ENCODE measurements at regions not wholly inside any gene's neighbourhood (a gene's known extent, or its start where the extent isn't known, plus 50 kb on each side); places are given as distances from the start of the nearest gene placed in this dataset.
"Not testable (repeated sequence)": the region's sequence is repeated elsewhere in the genome, so short reads cannot be mapped to it uniquely, and the experiment has no call there.

DNA sequence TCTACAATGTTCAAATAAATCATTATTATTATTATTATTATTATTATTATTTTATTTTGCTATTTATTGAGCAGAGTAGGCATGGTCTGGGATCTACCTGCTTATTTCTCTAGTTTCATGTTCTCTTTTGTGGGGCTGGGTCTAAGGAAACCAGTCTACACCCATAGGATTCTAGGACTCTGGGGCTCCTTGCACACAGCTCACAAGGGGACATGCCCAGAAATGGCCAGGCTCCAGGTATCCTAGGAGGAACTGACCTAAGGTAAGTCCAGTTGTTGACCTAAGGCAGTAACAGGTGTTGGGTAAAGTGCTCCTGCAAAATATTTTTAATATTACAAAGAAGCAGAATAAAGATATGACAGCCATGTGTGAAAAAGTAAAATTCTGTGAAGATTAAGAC lies 149.6 kb upstream of the TBL1XR1 start:
- Histone ChIP-seq H3K9me3 (ENCODE audit: control insufficient read depth, low read depth, low read length) (no peaks in the 10 kb centered on the region), H3K27ac (ENCODE audit: low read length) (no peak overlapping the region), H3K36me3 (ENCODE audit: control insufficient read depth, insufficient read depth, low read length) (no peaks in the 10 kb centered on the region), H3K27me3 (ENCODE audit: control insufficient read depth, insufficient read depth, low read length) (no peaks in the 10 kb centered on the region), H3K4me3 (ENCODE audit: low read length) (no peak overlapping the region), H3K4me1 (ENCODE audit: control insufficient read depth, insufficient read depth, low read length) (peaks cover 45% of the 10 kb centered on the region)
- DNase-seq: no peak

DNA sequence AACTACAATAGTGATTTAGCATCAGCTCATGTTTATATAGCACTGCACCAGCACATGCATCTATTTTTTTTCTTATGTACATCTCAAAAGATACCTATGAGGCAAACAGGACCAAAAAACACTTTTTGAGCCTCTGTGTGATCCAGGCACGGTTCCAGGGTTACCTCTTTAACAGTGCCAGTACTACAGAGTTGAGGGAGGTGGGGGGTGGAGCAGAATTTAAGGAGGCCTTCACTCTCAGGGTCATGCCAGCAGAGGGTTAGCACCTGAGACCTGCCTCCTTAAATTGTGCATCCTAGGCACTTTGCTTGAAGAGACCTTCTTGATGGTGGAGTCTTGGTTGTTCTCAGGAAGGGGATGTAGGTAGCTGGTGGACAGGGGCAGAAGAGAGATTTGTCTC lies 150.3 kb upstream of the TBL1XR1 start:
- Histone ChIP-seq H3K27ac (ENCODE audit: low read length) (no peak overlapping the region), H3K27me3 (ENCODE audit: control insufficient read depth, insufficient read depth, low read length) (no peaks in the 10 kb centered on the region), H3K9me3 (ENCODE audit: control insufficient read depth, low read depth, low read length) (no peaks in the 10 kb centered on the region), H3K4me3 (ENCODE audit: low read length) (no peak overlapping the region), H3K4me1 (ENCODE audit: control insufficient read depth, insufficient read depth, low read length) (peaks cover 43% of the 10 kb centered on the region), H3K36me3 (ENCODE audit: control insufficient read depth, insufficient read depth, low read length) (no peaks in the 10 kb centered on the region)
- no peak for DNase-seq
- no CpG with 5 or more reads among the region's 1 CpG for WGBS (ENCODE audit: insufficient coverage, low lambda C conversion rate)

DNA sequence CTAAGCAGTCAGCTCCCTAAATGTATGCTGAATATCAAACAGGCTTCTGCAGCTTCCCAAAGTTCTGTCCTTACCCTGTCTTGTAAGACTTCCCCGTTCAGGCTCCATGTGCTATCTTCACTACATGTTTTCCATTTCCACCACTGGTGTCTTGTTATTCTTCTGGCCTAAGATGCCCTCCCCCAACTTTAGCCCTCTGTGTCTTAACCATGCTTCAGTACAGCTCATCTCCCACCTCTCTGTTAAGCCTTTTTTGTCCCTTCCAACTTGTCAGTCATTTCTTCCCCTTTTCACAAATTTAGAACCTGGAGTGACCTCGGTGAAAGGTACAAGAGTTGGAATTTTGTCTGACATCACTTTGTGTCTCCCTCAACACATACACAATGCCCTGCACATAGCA lies 151.7 kb upstream of the TBL1XR1 start:
- H3K4me3 ChIP-seq (ENCODE audit: low read length): no peak overlapping the region
- H3K9me3 ChIP-seq (ENCODE audit: control insufficient read depth, low read depth, low read length): no peaks in the 10 kb centered on the region
- WGBS (ENCODE audit: insufficient coverage, low lambda C conversion rate): 100% methylated on average over 1 of the region's 2 CpGs
- no peaks in the 10 kb centered on the region for H3K36me3 ChIP-seq (ENCODE audit: control insufficient read depth, insufficient read depth, low read length)
- DNase-seq: no peak
- H3K4me1 ChIP-seq (ENCODE audit: control insufficient read depth, insufficient read depth, low read length): peaks cover 33% of the 10 kb centered on the region
- no peaks in the 10 kb centered on the region for H3K27me3 ChIP-seq (ENCODE audit: control insufficient read depth, insufficient read depth, low read length)
- no peak overlapping the region for H3K27ac ChIP-seq (ENCODE audit: low read length)

DNA sequence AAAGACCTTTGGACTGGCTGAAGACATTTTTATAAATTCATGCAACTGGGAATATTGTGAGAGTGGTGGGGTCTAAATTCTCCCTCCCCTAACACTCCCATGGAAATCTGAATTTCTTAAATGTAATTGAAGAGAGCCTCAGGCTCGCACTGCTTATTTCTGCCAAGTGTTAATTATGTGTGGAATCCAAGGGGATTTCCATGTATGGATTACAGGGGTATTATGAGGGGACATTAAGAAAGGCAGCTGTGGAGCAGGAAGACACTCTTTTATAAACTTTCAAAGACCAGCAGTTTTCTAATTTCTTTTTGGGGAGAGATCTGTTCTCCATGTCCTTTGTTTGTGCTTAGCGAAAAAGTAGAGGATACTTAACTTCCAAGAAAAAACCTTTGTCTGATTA lies 152.1 kb upstream of the TBL1XR1 start:
- Histone ChIP-seq H3K27me3 (ENCODE audit: control insufficient read depth, insufficient read depth, low read length) (no peaks in the 10 kb centered on the region), H3K4me3 (ENCODE audit: low read length) (no peak overlapping the region), H3K4me1 (ENCODE audit: control insufficient read depth, insufficient read depth, low read length) (peaks cover 30% of the 10 kb centered on the region), H3K27ac (ENCODE audit: low read length) (no peak overlapping the region), H3K9me3 (ENCODE audit: control insufficient read depth, low read depth, low read length) (no peaks in the 10 kb centered on the region), H3K36me3 (ENCODE audit: control insufficient read depth, insufficient read depth, low read length) (no peaks in the 10 kb centered on the region)
- 100% methylated on average over 1 of the region's 2 CpGs for WGBS (ENCODE audit: insufficient coverage, low lambda C conversion rate)
- DNase-seq: no peak

DNA sequence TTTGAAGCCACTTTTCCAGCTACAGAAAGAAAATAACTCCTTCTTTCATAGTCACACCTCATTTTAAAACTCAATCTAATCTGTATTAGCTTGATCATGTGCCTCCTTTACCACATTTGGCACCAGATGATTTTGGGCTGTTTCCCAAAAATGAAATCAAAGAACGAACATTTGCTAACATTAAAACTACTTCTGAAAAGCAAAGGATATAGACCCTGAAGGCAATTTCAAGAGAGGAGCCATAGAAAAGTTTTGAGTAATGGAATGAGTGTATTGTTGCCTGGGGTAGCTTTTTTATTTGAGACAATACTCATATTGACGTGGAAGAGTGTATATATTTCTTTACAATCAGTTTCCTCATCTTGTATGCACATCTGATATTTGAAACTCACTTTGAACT lies 152.8 kb upstream of the TBL1XR1 start:
- Histone ChIP-seq H3K9me3 (ENCODE audit: control insufficient read depth, low read depth, low read length) (no peaks in the 10 kb centered on the region), H3K4me3 (ENCODE audit: low read length) (no peak overlapping the region), H3K27me3 (ENCODE audit: control insufficient read depth, insufficient read depth, low read length) (no peaks in the 10 kb centered on the region), H3K36me3 (ENCODE audit: control insufficient read depth, insufficient read depth, low read length) (no peaks in the 10 kb centered on the region), H3K4me1 (ENCODE audit: control insufficient read depth, insufficient read depth, low read length) (peaks cover 23% of the 10 kb centered on the region), H3K27ac (ENCODE audit: low read length) (no peak overlapping the region)
- 100% methylated on average over 1 of the region's 2 CpGs for WGBS (ENCODE audit: insufficient coverage, low lambda C conversion rate)
- no peak for DNase-seq

DNA sequence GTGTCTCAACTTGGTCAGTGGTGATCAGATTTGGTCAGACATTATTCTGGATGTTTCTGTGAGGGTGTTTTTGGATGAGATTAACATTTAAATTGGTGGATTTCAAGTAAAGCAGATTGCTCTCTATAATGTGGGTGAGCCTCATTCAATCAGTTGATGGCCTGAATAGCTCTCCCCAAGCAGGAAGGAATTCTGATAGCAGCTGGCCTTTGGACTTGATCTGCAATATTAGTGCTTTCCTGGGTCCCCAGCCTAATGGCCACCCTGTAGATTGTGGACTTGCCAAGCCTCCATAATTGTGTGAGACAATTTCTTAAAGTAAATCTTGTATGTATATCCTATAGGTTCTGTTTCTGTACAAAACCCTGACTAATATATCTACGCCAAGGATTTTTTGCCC lies 153.9 kb upstream of the TBL1XR1 start:
- Histone ChIP-seq H3K4me1 (ENCODE audit: control insufficient read depth, insufficient read depth, low read length) (peaks cover 17% of the 10 kb centered on the region), H3K9me3 (ENCODE audit: control insufficient read depth, low read depth, low read length) (no peaks in the 10 kb centered on the region), H3K27ac (ENCODE audit: low read length) (peak overlapping the region; percentile 44), H3K27me3 (ENCODE audit: control insufficient read depth, insufficient read depth, low read length) (no peaks in the 10 kb centered on the region), H3K36me3 (ENCODE audit: control insufficient read depth, insufficient read depth, low read length) (no peaks in the 10 kb centered on the region), H3K4me3 (ENCODE audit: low read length) (no peak overlapping the region)
- WGBS (ENCODE audit: insufficient coverage, low lambda C conversion rate): no CpG with 5 or more reads among the region's 1 CpG
- DNase-seq: peak in 1 of 2 donors; percentile 63

DNA sequence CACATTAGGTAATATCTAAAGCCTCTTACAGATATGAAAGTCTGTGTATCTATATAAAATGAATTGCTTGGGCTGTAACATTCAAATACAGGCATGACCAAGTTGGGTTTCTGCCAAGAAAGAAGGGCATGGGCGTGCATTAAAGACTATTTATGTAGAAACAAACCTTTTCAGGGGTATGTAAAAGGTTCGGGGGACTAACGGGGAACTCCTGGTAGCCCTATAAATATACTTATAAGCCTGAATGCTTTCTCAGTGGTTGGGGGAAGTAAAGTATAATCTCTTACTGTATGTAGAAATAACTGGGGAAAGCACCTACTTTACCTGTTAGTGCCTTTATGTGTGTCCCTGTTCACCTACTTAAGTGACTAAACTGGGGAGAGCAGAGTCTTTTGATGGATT lies 154.5 kb upstream of the TBL1XR1 start:
- no peaks in the 10 kb centered on the region for H3K27me3 ChIP-seq (ENCODE audit: control insufficient read depth, insufficient read depth, low read length)
- peaks cover 21% of the 10 kb centered on the region for H3K4me1 ChIP-seq (ENCODE audit: control insufficient read depth, insufficient read depth, low read length)
- H3K27ac ChIP-seq (ENCODE audit: low read length): peak overlapping the region; percentile 44
- no peaks in the 10 kb centered on the region for H3K9me3 ChIP-seq (ENCODE audit: control insufficient read depth, low read depth, low read length)
- no peak overlapping the region for H3K4me3 ChIP-seq (ENCODE audit: low read length)
- peak in 1 of 2 donors; percentile 64 for DNase-seq
- no peaks in the 10 kb centered on the region for H3K36me3 ChIP-seq (ENCODE audit: control insufficient read depth, insufficient read depth, low read length)
- WGBS (ENCODE audit: insufficient coverage, low lambda C conversion rate): no CpG with 5 or more reads among the region's 3 CpGs

DNA sequence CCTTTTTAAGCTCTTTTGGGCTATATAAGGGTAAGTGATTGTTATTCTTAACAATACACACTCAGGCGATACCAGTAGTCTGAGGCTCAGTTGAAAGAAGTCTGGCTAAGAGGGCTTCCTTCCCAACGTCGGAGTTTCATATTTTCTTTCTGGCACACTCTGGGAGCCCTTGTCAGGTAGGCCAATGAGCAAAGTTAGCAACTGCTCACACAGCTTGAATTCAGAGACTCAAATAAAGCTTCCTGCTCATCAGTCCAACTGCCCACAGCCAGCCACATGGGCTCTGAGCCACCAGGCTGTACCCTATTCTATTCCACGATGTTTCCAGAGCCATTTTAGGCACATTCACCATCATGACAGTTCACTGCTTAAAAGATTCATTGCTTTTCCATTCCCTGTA lies 155.1 kb upstream of the TBL1XR1 start:
- no CpG with 5 or more reads among the region's 4 CpGs for WGBS (ENCODE audit: insufficient coverage, low lambda C conversion rate)
- Histone ChIP-seq H3K4me1 (ENCODE audit: control insufficient read depth, insufficient read depth, low read length) (peaks cover 28% of the 10 kb centered on the region), H3K27me3 (ENCODE audit: control insufficient read depth, insufficient read depth, low read length) (no peaks in the 10 kb centered on the region), H3K36me3 (ENCODE audit: control insufficient read depth, insufficient read depth, low read length) (no peaks in the 10 kb centered on the region), H3K4me3 (ENCODE audit: low read length) (no peak overlapping the region), H3K27ac (ENCODE audit: low read length) (peak overlapping the region; percentile 44), H3K9me3 (ENCODE audit: control insufficient read depth, low read depth, low read length) (no peaks in the 10 kb centered on the region)
- no peak for DNase-seq

DNA sequence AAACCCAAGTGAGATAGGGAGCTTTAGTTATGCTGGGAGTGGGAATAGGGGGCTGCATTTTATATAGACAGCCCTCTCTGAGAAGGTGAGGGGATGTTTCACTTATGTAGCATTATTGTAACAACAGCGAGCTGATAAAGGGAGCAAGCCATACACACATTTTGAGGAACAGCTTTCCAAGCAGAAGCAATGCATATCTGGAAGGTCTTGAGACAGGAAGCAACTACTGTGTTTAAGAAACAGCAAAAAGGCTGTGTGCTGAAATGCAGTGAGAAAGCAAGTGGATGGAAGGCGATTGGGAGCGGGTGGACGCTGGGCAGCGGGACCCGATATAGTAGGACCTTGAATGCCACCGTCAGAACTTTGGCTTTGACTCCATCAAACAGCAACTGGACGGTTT lies 155.9 kb upstream of the TBL1XR1 start:
- peak in 1 of 2 donors; percentile 1 for DNase-seq
- H3K36me3 ChIP-seq (ENCODE audit: control insufficient read depth, insufficient read depth, low read length): no peaks in the 10 kb centered on the region
- no peak overlapping the region for H3K4me3 ChIP-seq (ENCODE audit: low read length)
- peaks cover 35% of the 10 kb centered on the region for H3K4me1 ChIP-seq (ENCODE audit: control insufficient read depth, insufficient read depth, low read length)
- H3K27ac ChIP-seq (ENCODE audit: low read length): no peak overlapping the region
- no peaks in the 10 kb centered on the region for H3K27me3 ChIP-seq (ENCODE audit: control insufficient read depth, insufficient read depth, low read length)
- no peaks in the 10 kb centered on the region for H3K9me3 ChIP-seq (ENCODE audit: control insufficient read depth, low read depth, low read length)
- no CpG with 5 or more reads among the region's 8 CpGs for WGBS (ENCODE audit: insufficient coverage, low lambda C conversion rate)

DNA sequence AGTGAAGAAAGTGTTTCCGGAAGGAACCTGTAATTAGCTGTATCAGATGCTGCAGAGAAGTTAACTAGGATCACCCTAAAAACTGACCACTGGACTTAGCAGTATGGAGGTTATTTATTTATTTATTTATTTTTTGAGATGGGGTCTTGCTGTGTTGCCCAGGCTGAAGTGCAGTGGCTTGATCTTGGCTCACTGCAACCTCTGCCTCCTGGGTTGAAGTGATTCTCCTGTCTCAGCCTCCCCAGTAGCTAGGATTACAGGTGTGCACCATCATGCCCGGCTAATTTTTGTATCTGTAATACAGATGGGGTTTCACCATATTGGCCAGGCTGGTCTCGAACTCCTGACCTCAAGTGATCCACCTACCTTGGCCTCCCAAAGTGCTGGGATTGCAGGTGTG lies 156.6 kb upstream of the TBL1XR1 start:
- H3K4me1 ChIP-seq (ENCODE audit: control insufficient read depth, insufficient read depth, low read length): peaks cover 42% of the 10 kb centered on the region
- 86% methylated on average over 1 of the region's 3 CpGs for WGBS (ENCODE audit: insufficient coverage, low lambda C conversion rate)
- not testable (repeated sequence) for H3K4me3 ChIP-seq (ENCODE audit: low read length); DNase-seq; H3K27ac ChIP-seq (ENCODE audit: low read length); H3K27me3 ChIP-seq (ENCODE audit: control insufficient read depth, insufficient read depth, low read length); H3K36me3 ChIP-seq (ENCODE audit: control insufficient read depth, insufficient read depth, low read length); H3K9me3 ChIP-seq (ENCODE audit: control insufficient read depth, low read depth, low read length)

DNA sequence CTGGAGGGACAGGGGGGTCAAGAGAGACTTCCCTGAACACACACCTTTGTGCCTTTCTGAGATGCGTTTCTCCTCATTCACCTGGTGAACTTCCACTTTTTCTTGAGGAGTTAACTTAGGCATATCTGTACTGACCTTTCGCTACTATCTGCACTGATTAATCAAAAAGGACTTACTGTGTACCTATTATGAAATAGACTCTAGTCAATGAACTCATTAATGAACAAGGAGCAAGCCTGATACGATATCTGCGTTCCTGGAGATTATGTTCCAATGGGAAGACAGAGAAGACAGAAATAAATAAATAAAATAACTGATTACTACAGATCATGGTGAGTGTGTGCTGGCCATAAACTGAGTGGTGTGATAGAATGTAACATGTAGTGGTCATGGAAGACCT lies 157.2 kb upstream of the TBL1XR1 start:
- WGBS (ENCODE audit: insufficient coverage, low lambda C conversion rate): no CpG with 5 or more reads among the region's 4 CpGs
- H3K4me1 ChIP-seq (ENCODE audit: control insufficient read depth, insufficient read depth, low read length): peaks cover 48% of the 10 kb centered on the region

More for the DNA sequence above, 157.2 kb upstream of the TBL1XR1 start:
- peak in 1 of 2 donors; percentile 67 for DNase-seq
- Histone ChIP-seq H3K9me3 (ENCODE audit: control insufficient read depth, low read depth, low read length) (no peaks in the 10 kb centered on the region), H3K36me3 (ENCODE audit: control insufficient read depth, insufficient read depth, low read length) (no peaks in the 10 kb centered on the region), H3K27ac (ENCODE audit: low read length) (no peak overlapping the region), H3K27me3 (ENCODE audit: control insufficient read depth, insufficient read depth, low read length) (no peaks in the 10 kb centered on the region), H3K4me3 (ENCODE audit: low read length) (no peak overlapping the region)

Measured in large intestine (tissue), 3 donors.